NCI-H748 treated with DMSO at 0.1 percent for 48 hours (cell line): ENCODE measurements at regions not wholly inside any gene's neighbourhood (a gene's known extent, or its start where the extent isn't known, plus 50 kb on each side); places are given as distances from the start of the nearest gene placed in this dataset.

Experiments used
- DNase-seq: peaks from one replicate; lab custom pipeline; 2025; lab: John Stamatoyannopoulos, UW

DNA sequence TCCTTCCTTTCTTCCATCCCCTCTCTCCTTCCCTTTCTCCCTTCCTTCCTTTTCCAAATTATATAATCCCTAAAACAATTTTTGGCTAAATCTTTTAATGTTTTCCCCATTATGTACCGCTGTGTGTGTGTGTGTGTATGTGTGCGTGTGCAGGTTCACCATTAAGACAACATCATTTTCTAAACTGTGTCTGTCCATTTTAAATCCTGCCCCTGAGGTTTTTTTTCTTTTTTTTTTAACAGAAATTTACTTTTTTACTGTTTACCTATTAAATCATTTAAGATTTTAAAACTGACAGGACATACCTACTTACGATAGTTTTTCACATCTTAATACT is 366.3 kb upstream of the EPHA7 start:
- DNase-seq: no peak

DNA sequence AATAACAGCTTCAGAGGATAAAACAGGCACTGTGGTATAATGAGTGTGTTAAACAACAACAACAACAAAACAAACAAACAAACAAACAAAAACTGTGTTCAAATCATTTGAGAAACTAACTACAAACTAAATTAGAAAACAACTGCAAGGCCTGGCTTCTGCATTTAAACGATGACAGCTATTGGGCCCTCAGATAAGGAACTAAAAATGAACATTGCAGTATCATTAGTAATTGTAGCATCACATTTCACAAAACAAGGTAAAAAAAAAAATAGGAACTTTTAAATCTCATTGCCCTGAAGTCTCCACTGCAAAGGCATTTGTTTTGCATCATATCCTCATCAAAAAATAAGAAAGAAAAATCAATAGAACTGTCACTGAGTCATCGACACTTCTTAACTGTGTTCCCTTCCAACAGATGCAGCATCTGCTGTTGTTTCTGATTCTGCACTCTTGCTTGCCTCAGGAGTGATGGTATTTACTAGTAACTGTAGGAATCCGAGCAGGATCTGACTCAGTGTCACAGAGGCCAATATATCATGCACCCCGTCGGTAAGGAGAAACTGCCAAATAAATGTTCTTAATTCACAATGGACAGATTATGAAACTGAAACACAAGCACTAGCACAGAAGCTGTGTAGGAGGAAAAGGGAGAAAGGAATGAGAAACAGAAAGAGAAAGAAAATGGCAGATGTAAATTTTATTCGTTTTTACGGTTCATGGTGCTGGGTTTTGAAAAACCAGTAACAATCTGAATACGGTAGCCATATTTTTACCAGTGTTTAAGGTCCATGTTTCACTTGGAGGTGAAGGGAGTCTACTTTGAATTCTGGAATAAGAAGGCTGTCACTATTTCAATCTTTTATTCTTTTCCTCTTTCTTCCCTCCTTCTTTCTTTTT is 365.7 kb upstream of the EPHA7 start:
- DNase-seq: no peak

DNA sequence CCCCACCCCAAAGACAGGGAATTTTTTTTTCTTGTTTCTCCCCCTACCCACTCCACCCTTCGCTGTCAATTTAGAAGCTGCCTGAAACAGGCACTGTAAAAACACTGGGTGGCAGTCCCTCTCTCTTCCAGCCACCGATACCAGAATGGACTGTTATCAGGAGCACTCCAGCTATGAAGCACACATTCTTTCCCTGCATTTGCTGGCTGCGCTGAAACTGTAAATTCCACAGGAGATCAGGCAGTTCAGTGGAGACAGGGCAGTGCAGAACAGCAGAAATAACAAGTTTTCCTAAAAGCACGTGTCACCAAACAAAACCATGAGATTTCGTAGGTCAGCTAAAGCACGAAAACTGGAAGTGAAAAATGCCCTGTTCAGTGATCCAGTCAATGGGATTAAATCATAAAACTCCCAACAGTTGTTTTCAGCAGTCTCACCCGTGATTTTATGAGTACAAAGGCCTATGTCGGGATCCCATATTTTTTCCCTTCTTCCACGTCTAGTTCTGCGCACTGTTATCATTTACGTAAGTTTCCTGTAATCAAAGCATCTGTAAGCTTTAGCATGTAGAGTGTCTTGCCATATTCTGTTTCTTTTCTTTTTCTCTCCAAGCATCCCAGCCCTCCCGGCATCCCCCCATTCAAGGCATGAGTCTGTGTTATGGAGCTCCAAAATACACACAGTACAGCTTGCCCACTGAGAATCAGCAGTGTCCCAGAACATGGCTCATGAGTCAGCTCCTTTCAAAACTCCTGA is 359.9 kb upstream of the EPHA7 start:
- no peak for DNase-seq

DNA sequence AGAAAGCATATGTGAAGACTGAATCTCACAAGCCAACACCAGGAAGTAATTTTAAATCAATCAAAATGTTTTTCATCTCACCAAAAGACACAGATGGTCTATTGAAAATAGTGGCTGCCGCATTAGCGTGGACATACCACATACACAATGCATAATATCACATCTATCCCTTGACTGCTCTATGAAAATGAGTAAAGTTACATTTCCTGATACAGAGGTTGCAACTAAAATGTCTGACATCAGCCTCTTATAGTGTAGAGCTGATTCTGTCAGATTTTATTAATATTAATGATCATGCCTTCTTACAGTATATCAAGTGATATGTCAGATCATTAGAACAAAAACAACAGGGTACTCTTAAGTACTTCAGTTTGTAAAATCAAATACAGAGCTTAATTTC is 339.8 kb upstream of the EPHA7 start:
- DNase-seq: no peak

DNA sequence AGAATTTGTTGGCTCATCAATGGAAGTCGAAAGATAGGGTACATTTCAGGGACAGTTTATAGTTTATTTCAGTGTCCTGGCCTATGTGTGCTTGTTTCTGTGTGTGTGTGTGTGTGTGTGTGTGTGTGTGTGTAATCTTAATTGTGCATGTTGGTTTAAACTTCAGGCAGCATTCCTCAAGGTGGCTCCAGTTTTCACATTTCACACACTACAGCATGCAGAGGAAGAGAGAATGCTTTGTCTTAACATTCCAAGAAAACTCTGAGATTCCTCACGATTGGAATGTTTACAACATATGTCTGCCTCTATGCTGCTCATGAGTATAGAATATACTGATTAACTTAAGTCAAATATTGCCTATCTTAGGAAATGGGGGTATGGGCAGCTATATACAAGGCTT is 332.6 kb upstream of the EPHA7 start:
- DNase-seq: no peak

DNA sequence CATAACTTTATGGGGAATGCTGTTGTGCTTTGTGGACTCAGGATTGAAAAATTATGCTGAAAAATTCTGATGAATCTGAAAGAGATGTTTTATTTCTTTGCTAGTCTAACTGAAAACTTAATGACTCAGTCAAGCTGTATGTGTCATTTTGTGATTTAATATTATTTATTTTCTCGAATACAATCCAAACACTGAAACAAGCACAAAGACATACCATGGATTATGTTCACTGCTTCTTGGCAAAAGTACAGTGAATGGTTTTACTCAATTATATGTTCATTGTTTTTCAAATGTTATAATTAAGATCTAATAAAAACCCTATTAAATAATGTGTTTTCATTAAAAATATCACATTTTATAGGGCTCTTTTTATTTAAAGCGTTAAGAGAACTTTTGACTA is 330.6 kb upstream of the EPHA7 start:
- no peak for DNase-seq

DNA sequence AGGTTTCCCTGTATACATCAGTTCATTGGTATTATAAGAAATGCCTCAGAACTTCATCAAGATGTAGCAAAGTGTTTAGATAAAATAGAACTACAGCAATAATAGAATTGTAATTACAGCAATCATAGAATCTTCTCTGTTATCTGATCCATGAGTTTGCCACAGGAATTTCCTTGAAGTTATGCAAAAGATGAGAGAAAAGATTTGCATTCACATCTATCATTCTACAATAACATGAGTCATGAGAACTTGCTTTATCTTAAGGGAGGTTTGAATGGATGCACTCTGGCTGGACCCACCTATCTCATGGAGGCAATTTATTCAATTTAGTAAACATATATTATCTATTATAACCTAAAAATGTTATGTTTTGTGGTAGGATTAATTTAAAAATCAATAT is 329.8 kb upstream of the EPHA7 start:
- DNase-seq: no peak

DNA sequence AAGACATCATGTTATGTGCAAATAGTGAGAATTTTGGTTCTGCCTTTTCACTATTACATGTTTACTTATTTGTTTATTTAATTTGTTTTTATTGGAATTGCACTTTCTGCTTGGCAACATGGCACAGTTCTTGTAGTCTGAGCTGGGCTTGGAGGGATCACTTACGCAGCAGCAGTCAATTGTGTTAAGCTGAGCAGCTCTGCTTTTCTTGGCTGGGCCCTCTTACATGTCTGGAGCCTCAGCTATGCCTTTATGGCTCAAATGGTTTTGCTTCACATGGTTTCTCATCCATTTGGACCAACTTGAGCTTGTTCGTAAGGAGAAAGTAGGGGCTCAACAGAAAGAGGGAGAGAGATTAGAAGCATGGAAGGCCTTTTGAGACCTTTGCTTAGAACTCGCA is 327.5 kb upstream of the EPHA7 start:
- no peak for DNase-seq

DNA sequence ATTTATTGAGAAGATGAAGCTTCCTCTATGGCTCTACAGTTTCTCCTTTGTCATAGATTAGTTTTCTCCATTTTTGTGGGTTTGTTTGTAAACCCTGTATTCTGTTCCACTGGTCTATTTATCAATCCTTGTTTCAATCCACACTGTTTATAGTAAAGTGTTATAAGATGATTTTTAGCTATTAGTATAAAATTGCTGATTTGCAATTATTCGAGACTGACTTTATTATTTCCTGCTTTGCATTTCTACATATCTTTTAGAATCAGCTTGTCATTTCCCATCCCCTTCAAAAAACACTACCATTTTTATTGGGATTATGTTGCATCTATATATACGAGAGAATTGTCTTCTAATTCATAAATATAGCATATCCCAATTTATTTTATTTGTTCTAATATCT is 325.9 kb upstream of the EPHA7 start:
- no peak for DNase-seq

DNA sequence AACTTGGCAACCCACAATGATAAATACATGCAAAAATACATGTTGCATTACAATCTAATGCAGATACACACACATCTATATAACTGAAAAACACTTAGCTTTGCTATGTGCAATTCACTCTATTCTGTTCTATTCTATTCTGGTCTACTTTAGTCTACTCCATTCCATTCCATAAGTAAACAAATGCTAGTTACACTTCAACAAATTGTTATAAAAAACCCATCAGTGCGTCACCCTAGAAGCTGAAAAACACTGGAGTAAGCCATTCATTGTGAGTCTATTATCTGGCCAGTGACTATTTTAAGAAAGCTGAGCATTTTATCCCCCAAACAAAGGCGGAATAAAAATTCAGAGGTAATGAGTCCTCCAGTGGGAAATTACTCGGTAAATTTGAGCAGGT is 315.7 kb upstream of the EPHA7 start:
- DNase-seq: peak; percentile 92

DNA sequence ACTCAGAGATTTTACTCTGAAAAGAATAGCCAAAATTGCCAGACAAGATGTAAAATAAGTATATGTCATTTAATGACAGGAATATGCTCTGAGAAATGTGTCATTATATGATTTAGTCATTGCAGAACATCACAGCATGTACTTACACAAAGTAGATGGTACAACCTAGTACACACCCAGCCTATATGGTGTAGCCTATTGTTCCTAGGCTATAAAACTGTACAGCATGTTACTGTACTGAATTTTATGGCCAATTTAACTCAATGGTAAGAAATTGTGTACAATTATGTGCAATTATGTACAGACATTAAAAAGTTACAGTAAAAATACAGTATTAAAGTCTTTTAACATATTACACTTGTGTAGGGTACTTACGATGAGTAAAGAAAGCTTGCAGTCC is 311.9 kb upstream of the EPHA7 start:
- peak; percentile 34 for DNase-seq

DNA sequence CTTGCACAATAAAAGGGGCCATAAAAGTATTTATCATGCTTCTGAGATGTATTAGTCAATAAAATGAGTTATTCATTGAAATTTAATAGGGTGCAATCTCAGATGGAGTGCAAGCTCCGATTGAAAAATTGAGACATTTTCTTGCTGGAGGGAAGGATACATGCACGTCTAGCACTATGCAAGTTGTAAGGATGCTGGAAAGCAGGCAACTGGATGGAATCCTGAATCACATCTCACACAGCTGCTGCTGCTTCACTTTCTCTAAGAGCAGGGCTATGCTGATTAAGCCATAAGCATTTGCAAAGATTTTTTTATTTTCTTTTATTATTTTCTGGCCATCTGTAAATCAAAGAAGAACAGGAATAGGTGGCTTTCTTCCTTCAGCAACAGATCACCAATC is 308.8 kb upstream of the EPHA7 start:
- no peak for DNase-seq

DNA sequence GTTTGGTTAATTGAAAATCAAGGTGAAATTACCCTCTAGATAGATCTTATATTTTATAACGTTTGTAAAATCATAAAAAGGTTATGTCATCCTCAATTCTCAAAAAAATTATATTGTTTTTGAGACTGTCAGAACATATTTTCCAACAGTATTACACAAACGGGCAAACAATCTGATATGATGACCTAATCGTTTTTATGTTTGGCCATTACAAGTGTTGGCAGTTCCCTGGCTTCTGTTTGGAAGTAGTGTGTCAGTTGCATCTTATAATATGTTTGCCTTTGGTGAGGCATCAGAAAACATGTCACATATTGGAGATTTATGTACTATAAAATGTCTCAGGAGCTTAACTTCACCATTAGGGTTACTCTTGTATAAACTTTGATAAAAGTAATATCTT is 308.1 kb upstream of the EPHA7 start:
- DNase-seq: no peak

DNA sequence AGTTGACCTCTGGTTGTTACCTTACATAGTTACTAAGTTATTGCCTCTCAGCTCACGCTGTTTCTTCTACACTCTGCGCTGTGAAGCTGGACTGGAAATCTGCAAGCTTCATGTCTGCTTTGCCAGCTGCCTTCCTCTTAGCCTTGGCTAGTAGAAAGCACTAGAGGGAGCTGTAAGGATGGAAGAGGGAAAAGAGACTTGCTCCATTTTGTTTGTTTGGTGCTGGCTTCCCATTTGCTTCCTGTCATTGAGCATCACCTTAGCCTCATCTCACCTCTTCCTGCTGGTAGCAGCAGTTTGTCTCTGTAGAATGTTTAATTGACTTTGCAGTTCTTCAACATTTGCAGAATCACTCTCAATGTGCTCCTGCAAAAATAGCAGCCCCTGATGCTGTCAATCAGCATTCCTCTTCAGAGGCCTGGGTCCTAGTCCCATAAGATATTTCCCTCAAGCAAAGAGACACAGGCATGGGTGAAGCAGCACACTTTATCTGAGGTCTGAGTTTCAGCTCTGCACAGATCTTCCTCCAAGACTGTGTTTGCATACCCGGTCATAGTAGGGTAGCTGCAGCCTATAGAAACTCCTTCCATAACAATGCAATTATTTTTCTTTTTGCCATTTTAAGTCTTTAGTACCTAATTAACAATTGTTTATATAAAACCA is 302.2 kb upstream of the EPHA7 start:
- peak; percentile 93 for DNase-seq

DNA sequence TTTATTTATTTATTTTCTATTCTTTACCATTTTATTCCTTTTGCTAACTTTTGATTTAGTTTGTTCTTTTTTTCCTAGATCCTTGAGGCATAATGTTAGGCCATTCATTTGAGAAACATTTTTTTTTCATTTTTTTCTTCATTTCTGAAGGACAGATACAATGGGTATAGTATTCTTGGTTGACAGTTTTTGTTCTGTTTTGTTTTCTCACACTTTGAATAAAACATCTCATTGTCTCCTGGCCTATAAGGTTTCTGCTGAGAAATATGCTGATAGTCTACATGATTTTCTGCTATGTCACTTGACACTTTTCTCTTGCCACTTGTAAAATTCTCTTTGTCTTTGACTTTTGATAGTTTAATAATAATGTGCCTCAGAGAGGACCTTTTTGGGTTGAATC is 294.6 kb upstream of the EPHA7 start:
- no peak for DNase-seq

DNA sequence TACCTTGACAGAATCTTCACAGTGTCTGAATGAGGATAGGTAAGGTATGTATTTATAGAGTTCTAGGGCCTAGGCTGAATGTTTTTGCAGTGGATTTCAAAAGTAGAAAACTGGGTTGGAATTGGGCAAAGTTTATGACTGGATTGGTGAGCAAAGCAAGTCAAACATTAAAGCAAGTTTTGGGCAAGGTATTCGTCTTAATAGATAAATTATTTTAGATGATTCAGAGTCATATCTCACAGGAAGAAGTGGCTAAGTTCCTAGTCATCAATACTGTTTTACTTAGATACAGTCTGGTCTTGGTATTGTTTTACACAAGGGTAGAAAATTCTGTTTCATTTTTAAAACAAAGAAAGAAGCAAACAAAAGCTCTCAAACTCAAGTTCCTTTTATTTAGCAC is 284.1 kb upstream of the EPHA7 start:
- no peak for DNase-seq

DNA sequence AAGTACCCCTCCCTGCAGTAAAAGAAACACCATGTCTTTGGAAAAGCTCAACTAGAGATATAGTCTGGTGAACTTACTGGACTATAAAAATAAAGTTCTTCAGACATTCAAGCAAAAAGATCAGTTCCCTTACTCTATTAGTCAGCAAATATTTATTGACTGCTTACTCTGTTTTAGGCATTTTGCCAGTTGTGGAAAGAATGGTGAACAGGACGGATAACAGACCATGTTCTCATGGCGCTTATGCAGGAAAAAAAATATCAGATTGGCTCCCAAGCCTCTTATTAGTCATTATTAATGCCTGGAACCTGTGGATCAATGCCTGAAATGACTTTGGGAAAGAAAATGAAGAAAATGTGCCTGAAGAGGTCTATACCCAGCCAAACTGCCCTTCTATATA is 282.2 kb upstream of the EPHA7 start:
- DNase-seq: no peak

DNA sequence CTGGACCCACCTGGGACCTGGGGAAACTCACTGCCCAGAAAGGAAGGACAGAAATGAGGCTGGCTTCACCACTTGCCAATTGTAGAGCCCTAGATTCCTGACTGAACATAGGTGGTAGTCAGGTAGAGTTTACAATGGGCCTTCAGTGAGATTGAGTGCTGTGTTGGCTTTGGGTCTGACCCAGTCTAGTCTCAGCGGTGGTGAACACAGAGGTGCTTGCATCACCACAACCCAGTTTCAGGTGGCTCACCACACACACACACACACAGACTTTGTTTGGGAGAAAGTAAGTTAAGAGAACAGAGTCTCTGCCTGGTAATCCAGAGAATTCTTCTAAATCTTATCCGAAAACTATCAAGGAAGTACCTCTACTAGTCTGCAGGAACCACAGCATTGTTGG is 266.1 kb upstream of the EPHA7 start:
- no peak for DNase-seq

DNA sequence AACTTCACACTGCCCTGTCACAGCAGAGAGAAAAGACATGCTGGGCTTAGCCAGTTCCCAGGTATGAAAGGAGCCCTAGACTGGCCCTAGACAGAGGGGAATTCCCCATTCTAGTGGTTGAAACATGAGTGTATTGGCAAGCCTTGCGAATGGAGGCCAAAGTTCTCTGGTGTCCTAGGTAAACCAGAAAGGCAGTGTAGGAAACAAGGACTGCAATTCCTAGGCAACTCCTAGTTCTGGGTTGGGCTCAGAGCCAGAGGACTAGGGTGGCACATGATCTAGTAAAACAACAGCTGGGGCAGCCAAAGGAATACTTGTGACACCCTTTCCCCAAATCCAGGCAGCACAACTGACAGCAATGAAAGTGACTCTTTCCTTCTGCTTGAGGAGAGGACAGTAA is 265.0 kb upstream of the EPHA7 start:
- no peak for DNase-seq

DNA sequence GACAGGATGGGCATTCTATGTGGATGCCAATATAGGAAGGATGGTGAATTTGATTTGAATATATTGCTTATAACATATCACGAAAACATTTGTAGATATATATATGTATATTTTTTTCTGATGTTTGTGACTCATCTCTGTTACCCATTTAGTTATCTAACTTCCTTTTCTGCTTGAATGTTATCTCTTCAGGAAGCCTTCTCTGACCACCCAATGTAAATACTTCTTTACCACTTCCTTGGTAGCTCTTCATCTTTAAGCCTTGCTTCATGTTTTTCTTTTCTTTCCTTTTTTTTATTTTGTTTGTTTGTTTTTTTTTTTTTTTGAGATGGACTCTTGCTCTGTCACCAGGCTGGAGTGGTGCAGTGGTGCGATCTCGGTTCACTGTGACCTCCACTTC is 260.5 kb upstream of the EPHA7 start:
- DNase-seq: no peak

DNA sequence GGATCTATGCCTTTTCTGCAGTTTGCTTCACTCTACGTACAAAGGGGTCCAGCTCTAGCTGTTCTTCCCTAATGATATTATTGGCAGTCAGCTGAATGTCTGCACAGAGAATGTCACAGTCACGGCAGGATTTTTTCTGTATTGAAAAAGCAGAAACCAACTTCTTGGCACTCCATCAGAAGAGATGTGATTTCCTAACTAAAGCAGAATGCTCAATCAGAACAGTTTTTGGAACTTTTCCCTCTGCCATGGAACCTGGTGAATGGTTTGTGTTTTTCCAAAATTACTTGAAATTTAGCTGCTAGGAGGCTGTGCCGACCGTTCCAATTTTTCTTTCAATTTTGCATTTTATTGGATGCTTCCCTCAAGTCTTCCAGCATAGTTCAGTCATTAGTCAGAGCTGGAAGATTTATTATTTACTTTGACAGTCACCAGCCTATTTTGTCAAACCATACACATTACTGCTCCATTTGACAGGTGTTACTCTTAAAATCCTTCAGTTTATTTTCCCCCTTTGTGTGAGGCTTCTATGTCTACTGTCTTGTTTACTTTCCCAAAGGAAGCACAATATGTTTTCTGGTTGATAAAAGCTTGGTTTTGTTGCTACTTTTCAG is 259.6 kb upstream of the EPHA7 start:
- DNase-seq: peak; percentile 64

DNA sequence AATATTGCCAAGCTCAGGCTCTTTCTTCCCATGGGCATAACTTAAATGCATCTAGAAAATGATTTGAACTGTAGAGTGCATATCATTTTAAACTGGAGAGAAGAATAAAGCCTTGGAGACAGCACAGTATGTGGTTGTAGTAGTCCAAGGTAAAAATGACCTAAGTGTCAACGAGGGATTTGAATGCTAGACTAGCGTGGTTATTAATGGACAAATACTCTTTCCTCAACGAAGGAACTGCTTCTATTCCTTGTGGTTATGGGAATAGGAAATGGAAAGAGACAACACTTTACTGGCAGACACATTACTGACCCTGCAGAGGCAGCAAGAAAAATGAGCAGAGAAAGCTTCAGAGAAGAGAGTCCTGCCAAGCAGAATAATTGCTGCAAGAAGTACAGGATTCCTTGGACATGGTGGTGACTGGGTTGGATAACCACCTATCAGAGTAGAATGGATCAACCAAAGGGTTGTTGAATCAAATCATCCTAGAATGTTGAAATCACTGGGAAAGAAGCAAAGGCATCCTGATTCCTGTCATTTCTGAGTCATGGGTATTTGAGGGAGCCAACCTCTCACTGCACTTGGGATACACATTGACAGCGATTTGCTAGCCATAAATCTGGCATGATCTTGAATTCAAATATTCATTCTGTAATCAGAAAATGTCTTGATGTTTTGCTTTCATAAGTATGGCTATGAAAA is 258.1 kb upstream of the EPHA7 start:
- no peak for DNase-seq
